HG03378 (cell line): ENCODE measurements at regions not wholly inside any gene's neighbourhood (a gene's known extent, or its start where the extent isn't known, plus 50 kb on each side); places are given as distances from the start of the nearest gene placed in this dataset.

ENCODE experiments used
- ATAC-seq: cut with Tn5 transposase; IDR thresholded peaks from one replicate; pipeline ENCODE4 v1.9.1; 2021; ENCODE audit warnings: mild to moderate bottlenecking, moderate library complexity; ENCODE audit not compliant: unreplicated experiment

DNA sequence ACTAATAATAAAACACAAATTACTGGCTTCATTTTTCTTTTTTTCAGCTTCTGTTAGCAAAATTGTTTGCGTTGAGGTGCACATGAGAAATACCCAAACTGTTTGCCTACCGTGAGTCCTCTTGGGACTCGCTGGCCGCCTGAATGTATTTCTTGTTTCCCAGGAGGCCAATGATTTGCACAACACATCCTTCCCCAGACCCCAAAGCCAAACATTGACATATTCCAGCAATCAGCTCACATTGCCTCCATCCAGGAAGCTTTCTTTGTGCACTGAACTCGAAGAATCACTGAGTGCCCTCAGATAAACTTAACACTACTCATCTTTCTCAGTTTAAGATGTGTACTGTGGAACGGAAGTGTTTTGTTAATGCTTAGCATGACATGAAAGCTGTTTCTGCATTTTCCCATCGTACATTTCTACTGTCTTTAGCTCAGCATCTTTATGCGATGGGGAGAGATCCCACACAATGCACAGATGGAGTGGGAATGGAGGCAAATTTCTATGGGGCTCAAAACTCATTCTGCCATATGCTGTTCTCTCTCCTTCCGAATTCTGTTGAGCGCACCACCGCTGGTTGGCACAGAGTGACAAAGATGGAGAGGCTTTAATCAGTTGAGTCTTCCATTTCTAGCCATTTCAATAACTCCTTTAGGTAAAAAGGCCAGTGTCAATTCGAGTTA lies 399.5 kb downstream of the RFC3 start:
- ATAC-seq: no peak

DNA sequence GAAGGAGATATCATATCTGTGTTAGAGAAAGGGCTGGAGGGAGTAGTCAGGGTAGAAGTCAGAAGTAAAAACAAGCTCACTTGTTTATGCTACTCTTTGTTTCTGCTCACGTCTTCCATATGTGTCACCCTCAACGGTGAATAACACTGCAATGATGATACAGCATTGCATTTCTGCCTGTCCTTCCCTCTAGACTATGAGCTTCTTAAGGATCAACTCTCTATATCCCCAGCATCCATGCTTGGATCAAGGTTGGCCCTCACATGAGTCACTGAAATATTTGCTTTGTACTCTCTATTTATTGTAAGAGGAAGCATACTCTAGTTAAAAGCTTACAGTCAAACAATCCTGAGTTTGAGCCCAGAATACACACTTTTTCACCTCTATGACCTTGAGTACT lies 406.0 kb downstream of the RFC3 start:
- no peak for ATAC-seq

DNA sequence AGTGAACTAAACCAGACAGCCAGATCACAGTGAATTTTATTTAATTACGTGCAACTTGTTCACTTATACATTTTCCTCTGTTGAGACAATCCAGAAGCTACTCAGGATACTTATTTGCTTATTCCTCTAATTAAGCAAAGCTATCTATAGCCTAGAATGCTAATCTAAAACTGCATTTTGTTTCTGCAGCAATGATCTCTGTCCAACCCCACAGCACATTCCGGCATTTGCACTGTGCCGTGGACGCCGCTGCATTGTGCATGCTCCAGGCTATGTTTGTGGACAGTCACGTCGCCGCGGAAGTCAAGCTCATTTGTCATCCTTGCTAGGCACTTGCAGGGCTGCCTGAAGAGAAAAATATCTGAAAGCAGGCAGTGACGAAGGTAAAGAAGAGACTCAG lies 406.9 kb downstream of the RFC3 start:
- no peak for ATAC-seq

DNA sequence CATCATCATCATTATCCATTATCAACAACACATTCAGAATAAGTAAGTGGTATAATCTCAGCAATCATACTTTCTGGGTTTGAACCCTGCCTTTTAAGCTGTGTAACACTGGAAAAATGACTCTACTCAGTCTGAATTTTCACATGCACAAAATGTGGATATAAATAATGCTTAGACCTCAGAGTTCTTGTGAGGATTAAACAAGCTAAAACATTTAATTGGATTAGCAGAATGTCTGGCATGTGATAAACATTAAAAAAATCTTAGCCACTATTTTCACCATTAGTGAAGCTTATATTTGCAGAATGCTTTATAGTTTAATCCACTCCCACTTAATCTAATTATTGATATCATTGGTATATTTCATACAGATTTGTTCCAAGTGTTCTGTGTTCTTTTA lies 412.3 kb downstream of the RFC3 start:
- ATAC-seq: no peak

DNA sequence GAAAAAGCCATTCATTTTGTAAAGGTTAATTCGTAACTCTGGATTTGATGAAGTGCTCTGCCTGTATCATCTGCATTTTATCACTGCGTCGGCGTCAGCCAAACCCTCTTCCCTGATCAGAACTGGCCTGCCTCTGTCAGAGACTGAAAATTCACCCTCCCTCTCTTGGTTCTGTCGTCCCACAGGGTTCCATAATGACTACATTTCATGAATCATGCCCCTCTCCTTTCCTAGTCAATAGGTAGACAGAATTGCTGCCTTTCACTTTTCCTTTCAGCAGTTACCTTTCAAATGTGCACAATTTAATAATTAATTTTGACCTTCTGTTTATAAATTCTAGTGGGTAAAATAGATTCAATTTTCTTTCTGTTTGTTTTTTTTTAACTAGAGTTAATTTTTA lies 423.4 kb downstream of the RFC3 start:
- ATAC-seq: no peak

DNA sequence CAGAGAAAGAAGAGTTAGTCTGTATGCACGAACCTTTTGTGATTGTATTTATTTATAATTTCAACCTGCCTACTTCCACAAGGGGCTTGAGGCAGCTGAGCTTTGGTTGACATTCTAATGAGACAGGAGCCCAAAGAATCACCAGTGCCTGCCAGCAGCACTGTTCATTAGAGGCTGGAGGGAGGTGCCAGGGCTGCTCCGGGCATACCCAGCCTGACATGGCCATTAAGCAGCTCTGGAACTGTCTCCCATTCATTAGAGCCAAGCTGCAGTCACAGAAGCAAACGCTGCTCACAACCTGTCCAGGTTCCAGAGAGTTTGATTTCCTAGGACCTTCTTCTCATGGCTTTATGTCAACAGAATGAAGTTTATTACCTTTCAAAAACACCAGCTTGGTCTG lies 425.5 kb downstream of the RFC3 start:
- ATAC-seq: no peak

DNA sequence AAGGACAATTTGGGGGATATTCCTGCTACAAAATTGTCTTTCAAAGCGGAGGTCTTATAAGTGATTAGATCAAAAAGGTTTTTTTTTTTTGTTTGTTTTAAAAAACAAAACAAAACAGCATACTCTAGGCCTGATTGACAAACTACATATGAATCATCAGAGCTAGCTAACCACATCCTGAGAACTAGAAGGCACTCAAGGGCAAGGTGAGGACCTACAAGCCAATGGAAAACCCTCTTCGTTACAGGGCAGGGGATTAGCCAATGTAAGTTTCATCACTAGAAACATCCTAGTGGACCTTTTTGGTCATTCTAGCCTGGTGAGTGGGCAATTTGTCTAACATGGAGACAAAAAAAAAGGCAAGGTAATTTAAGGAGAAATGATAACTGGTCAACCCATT lies 428.6 kb downstream of the RFC3 start:
- ATAC-seq: no peak

DNA sequence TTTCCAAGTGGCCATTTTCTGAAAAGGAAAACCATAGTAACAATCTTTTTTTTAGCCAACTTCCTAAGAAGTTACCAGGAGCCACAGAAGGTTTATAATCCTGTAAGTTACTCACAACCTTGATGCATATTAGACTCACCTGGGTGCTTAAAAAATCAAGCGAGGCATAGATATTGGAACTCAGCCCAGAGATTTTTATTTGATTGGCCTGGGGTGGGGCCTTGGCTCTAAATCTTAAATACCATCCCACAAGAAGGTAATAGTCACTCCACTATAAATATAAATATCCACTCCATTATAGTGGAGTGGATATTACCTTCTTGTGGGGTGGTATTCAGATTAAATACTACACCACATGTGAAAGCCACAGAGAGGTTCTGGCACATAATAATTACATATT lies 429.6 kb downstream of the RFC3 start:
- no peak for ATAC-seq

DNA sequence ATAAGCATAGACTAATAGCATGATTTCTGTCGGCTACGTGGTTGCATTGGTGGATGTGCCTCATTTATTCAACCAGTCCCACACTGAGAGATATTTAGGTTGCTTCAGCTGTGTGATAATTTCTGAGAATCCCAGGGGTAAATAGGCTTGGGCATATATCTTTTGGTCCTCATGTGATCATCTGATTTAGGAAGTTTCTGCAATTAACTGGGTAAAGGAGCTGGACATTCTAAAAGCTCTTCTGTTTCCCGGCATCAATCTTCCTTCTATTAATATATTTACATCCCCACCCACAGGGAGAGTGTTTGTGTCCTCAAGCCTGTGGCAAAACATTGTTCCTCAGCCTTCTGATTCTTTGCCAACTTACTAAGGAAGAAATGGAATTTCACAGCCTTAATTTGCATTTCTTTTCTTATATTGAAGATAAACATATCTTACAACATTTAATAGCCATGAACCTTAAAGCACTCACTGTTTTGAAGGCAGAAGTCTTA lies 431.6 kb downstream of the RFC3 start:
- ATAC-seq: no peak

DNA sequence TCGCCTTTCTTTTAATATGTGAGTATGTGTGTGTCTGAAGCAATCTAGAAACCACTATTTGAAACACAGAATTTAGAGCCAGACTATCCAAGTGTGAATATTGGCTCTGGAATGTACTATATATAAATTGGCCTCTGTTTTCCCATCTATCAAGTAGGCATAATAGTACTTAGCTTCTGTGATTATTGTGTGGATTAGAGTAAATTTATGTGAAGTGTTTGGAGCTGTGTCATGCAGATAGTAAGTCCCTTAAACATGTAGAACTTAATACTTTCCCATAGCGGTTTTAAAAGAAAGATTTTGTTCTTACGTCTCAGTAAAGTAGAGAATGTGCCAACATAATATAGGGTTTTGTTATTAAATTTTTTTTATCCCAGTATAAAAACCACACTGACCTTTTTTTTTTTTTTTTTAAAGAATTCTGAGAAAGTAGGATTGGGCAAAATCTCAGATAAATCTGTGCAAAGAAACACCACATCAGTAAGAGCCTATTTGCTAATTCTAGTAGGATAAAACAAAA lies 432.3 kb downstream of the RFC3 start:
- no peak for ATAC-seq

DNA sequence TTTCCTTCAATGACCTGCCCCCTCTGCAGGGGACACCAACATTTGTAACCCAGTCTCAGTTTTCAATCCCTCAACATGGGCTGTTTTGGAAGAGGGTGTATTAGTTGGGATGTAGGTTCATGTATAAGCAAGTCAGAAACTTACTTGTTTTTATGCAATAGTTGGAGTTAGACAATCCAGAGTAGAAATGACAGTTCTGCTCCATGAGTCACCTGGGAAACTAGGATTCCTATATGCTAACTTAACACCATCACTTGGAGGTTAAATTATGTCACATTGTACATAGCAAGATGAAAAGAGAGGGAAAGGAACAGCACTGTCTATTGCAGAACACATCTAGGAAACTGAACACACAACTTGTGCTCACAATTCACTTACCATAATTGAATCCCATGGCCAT lies 436.4 kb downstream of the RFC3 start:
- no peak for ATAC-seq

DNA sequence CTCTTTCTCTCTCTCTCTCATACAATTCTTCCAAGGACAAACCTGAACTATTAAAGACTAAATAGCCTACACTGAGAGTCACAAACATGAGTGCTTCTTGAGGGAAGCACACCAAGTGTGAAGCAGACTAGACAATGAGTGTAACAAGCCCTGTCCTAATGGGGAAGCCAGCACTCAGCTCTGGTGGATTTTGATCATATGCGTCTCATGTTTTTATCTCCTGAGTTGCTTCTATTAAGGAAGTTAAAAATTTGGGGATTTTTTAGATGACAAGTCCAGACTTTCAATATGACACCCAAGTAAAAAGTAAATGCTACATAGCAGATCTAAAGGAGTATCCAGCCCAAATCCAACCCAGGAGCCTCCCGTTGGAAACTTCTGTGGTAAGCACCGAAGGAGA lies 437.8 kb downstream of the RFC3 start:
- no peak for ATAC-seq

DNA sequence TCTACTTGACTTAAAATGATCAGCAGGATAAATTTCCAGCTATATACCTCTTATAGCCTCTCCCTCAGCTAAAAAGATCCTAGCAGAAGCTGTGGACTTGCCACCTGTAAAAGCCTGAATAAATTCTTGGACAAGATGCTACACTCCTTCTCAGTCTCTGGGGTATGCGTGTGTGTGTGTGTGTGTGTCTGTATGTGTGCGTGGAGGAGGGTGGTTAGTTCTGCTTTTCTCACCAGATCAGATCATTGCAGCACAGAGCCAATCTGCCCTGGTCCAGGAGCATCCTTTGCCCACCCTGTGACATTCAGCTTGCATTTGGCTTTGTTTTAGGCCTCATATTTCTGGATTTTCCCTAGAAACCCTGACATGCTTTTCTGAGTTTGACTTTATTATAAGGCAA lies 438.3 kb downstream of the RFC3 start:
- ATAC-seq: no peak

DNA sequence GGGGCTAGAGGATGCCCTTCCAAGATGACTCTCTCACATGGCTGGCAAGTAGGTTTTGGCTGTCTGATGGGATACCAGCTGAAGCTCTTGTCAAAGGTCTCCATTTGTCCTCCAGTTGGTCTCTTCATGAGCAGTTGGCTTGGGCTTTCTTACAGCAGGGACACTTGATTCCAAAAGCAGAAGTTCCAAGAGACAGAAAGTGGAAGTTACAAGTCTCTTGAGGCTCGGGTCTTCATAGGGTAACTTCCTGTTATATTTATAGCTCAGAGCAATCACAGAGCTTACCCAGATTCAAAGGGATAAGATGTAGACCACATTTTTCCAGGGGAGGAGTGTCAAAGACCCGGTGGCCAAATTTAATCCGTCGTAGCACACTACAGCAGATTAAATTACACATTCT lies 440.0 kb downstream of the RFC3 start:
- ATAC-seq: no peak

DNA sequence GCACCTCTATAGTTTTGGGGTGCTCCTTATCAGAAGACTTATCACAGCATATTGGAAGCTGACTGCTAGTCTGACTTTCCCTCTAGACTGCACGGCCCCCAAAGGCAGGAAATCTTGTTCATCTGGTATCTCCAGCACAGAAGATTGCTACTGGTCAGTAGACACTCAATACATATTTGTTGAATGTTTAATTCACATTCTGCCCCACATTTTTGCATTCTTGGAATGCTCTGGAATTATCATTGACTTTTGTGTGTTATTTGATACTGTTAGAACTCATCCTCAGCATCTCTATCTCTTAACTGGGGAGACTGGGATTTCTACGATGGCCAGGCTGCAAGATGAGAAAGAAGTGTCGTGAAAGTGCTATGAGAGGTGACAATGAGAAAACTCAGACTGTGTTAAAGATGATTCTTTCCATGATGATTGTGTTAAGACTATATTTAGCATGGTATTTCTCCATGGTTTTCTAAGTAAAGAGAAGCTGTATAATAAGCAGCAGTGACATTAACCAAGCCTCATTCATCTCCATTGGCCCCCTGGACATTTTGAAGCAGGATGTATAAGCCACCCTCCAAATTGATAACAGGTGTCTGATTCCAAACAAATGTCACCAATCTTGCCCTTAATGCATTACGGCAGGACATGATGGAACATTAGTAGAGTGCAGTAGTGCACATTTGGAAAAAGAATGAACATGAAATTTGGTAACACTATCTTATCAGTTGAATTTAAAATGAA lies 440.9 kb downstream of the RFC3 start:
- ATAC-seq: no peak

DNA sequence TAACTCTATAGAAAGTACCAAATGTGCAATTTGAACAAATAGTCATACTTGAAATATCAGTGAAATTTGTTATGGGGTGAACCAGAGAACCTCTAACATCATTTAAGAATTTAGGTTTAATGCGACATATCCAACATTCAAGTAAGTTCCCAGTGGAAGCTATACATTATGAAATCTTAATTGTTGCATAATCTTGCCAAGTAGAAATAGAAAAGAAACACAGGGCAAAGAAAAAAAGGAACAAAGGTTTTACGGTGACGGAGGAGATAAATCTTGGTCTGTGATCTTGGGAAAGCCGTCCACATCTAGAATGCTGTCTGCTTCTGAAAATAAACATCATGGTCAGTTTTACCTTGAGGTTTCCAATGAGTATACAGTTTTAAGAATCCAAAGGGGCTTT lies 445.7 kb downstream of the RFC3 start:
- ATAC-seq: no peak

DNA sequence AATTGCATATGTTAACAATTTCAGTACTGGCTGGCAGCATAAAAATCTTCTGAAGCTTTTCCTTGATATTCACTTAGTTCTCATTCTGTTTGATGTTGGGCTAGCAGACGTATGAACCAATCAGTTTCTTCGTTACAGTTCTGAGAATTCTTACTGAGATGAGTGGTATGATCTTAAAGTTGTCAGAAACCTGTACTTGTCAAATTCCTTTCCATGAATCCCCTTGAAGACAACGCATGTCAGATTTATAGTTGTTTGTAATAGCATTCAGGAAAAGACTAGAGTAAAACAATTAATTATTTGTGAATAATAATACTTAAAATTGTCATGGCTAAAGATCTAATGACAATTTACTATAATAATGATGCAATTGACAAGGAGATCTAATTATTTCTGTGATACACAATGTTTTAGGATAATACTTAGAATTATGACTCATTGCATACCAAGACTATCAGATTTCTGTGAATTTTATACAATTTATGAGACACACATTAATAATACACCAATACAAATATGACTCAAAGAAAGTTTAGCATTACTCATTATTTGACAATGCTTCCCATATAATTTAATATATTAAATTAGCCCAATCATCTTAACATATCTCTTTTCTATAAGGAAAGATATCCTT lies 447.2 kb downstream of the RFC3 start:
- no peak for ATAC-seq

DNA sequence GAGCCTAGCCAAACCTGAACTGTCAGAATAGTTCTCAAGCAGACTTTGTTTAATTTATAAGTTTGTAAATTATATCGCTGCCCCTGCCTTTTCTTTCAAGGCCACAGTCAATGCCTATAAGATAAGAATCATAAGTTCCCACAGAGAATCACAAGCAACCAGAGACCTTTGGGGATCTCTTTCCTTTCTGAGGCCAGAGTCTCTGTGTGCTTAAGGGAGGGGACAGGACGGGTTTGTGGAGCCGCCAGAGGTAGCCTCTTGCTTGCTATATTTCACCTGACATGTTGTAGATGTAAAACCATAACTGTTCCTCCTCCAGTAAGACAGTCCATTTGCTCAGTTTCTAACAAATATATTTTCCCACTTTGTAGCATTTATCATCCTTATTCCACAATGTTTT lies 458.8 kb downstream of the RFC3 start:
- no peak for ATAC-seq

DNA sequence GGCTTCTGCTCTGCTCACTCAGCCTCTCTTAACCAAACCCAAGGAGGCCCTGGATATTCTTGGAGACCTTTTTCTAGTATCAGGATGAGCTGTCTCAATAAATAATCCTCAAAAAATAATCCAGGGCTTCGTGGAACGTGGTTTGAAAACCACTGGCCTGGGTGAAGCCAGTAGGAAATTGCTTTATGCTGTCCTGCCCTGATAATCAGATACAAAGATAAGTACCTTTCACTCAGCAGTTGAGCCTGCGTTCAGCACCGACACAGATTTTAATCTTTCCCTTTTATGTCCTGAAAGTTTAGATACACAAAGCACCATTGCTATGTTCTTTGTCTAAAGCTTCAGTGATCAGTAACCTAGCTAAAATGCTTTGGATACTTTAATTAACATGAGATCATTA lies 460.0 kb downstream of the RFC3 start:
- ATAC-seq: no peak

DNA sequence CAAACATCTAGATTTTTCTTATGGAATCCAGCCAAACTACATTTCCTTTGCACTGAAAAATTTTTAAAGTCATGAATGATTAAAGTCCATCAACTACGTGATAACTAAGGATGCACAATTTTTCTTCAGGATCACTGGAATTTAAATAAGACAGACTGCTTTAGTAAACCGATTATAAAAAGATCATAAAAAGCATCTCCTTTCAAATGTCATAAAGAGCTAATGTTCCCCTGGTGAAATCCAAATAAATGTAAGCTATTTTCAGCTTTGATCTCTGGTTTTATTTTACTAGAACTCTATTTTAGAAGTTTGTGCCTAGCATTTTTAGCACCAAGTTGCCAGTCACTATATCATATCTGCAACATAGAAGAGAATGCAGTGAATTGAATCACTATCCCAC lies 460.8 kb downstream of the RFC3 start:
- no peak for ATAC-seq

DNA sequence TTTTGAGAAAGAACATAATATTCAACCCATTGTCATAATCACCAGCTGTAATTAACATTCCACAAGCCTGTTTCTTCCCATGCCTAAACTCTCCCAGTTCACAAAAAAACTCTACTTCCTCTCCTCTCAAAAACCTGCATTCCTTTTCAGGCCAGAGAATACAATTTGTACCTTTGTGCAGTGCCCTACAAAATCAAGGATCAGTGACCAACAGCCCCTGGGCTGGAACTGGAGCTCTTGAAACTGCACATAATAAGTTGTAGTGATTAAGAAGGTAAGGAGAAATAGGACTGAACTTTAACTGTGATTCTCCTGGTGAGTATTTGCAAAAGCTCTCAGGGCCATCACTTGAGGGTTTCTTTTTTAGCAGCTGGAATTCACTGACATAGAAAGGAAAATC lies 472.7 kb downstream of the RFC3 start:
- ATAC-seq: no peak
